Lower lobe of right lung (tissue), 2 donors: ENCODE measurements at regions not wholly inside any gene's neighbourhood (a gene's known extent, or its start where the extent isn't known, plus 50 kb on each side); places are given as distances from the start of the nearest gene placed in this dataset.

Source experiments
- ATAC-seq, 2 donors: fragments of 200-7000 bp; cut with Tn5 transposase; one replicate each; pipeline ENCODE4 v1.9.1; 2020 to 2022; ENCODE audit warnings: mild to moderate bottlenecking in 2 of 2, moderate library complexity in 2 of 2
- DNase-seq: peaks from one replicate; pipeline ENCODE4 v3.0.0-alpha.2; 2020
- H3K27ac ChIP-seq: fragments of 200-600 bp; one replicate; pipeline ENCODE4 v1.8.0; 2022
- H3K27me3 ChIP-seq: fragments of 200-600 bp; one replicate; pipeline ENCODE4 v1.8.0; 2022; ENCODE audit warnings: low read depth
- H3K36me3 ChIP-seq: fragments of 200-600 bp; one replicate; pipeline ENCODE4 v1.8.0; 2022; ENCODE audit warnings: mild to moderate bottlenecking
- H3K4me1 ChIP-seq: fragments of 200-600 bp; one replicate; pipeline ENCODE4 v1.8.0; 2022
- H3K4me3 ChIP-seq: fragments of 200-600 bp; one replicate; pipeline ENCODE4 v1.8.0; 2022; ENCODE audit warnings: mild to moderate bottlenecking
- H3K9me3 ChIP-seq: fragments of 200-600 bp; one replicate; pipeline ENCODE4 v1.8.0; 2022
- CTCF ChIP-seq: fragments of 200-600 bp; IDR thresholded peaks from one replicate; pipeline ENCODE4 v1.8.0; 2022; ENCODE audit warnings: antibody characterized with exemption, mild to moderate bottlenecking
- intact Hi-C: fragments of 100-400 bp; cut with DNase I; formaldehyde crosslinking; loops from one replicate; pipeline ENCODE4 v1.11.0; 2022
- donor health status: DM: no; HTN: yes; CAD: no; lungs with severe emphysema.

GRCh38 chrX:79231662-79232061, 87.2 kb downstream of the GPR174 start:
- H3K36me3 ChIP-seq, result no peaks in the 10 kb centered on the region
- H3K4me3 ChIP-seq, result no peak overlapping the region
- DNase-seq (no peak), ATAC-seq (no peak)
- H3K9me3 ChIP-seq, result no peaks in the 10 kb centered on the region
- intact Hi-C loops, result no loop called here
- H3K27me3 ChIP-seq, result no peaks in the 10 kb centered on the region
- no peak overlapping the region for H3K27ac ChIP-seq
- TF ChIP-seq CTCF, result no peak
- no peaks in the 10 kb centered on the region for H3K4me1 ChIP-seq
